Fibroblast of lung (primary cell): ENCODE measurements at regions not wholly inside any gene's neighbourhood (a gene's known extent, or its start where the extent isn't known, plus 50 kb on each side); places are given as distances from the start of the nearest gene placed in this dataset.

Experiments used
- CTCF ChIP-seq, 2 donors: IDR thresholded peaks in 1 of 2; conservative IDR thresholded peaks in 1 of 2; 1 replicate in 1 of 2; 2 replicates in 1 of 2; pipeline ENCODE4 v1.5.1; 2011 to 2012; ENCODE audit warnings: low read length in 2 of 2, control low read depth in 1 of 2, inconsistent platforms in 1 of 2, low read depth in 1 of 2, mild to moderate bottlenecking in 1 of 2
- EZH2 ChIP-seq: IDR thresholded peaks from 2 replicates; pipeline ENCODE4 v1.5.1; 2012; ENCODE audit warnings: low read length, control low read depth, mild to moderate bottlenecking; ENCODE audit errors: missing control alignments

- TF ChIP-seq CTCF (conservative IDR thresholded peaks at IDR 0.05 in 1 of 2, IDR thresholded peaks at IDR 0.05 in 1 of 2; ENCODE audit: low read depth in 1 of 2, low read length in 2 of 2) (no peak), EZH2 (no peak)
These were observed 330.1 kb upstream of the HAND2 start for GRCh38 chr4:173860094-173860493.
